KMS-11 (cell line): ENCODE measurements at regions not wholly inside any gene's neighbourhood (a gene's known extent, or its start where the extent isn't known, plus 50 kb on each side); places are given as distances from the start of the nearest gene placed in this dataset.

Experiments used
- H2AFZ ChIP-seq: fragments of 200-600 bp; sonication (generic); 2 replicates; pipeline ENCODE4 v1.6.1; 2016; ENCODE audit warnings: antibody characterized with exemption, mixed run types, low read depth
- H3K27ac ChIP-seq: fragments of 200-600 bp; sonication (generic); 2 replicates; pipeline ENCODE4 v1.6.1; 2016; ENCODE audit warnings: mild to moderate bottlenecking, mixed run types
- H3K27me3 ChIP-seq: fragments of 200-600 bp; sonication (generic); 2 replicates; pipeline ENCODE4 v1.6.1; 2017; ENCODE audit warnings: mild to moderate bottlenecking, low read depth, mixed run types, moderate library complexity; ENCODE audit not compliant: insufficient read depth
- H3K36me3 ChIP-seq: fragments of 200-600 bp; sonication (generic); 2 replicates; pipeline ENCODE4 v1.6.1; 2017; ENCODE audit warnings: mild to moderate bottlenecking, mixed run types; ENCODE audit not compliant: insufficient read depth
- H3K4me1 ChIP-seq: fragments of 200-600 bp; sonication (generic); 2 replicates; pipeline ENCODE4 v1.6.1; 2016; ENCODE audit warnings: mild to moderate bottlenecking, low read depth, mixed run types; ENCODE audit not compliant: poor library complexity, severe bottlenecking
- H3K4me2 ChIP-seq: fragments of 200-600 bp; sonication (generic); 2 replicates; pipeline ENCODE4 v1.7.0; 2016; ENCODE audit warnings: mild to moderate bottlenecking, mixed run types
- H3K4me3 ChIP-seq: fragments of 200-600 bp; sonication (generic); IDR thresholded peaks from 2 replicates; pipeline ENCODE4 v1.6.1; 2017; ENCODE audit warnings: low read depth, low read length, mixed read lengths; ENCODE audit not compliant: insufficient read depth
- H3K79me2 ChIP-seq: fragments of 200-600 bp; sonication (generic); 2 replicates; pipeline ENCODE4 v1.6.1; 2016; ENCODE audit warnings: low read depth, mixed run types; ENCODE audit not compliant: insufficient read depth
- H3K9ac ChIP-seq: fragments of 200-600 bp; sonication (generic); 2 replicates; pipeline ENCODE4 v1.6.1; 2016; ENCODE audit warnings: mild to moderate bottlenecking, mixed run types
- H4K20me1 ChIP-seq: fragments of 200-600 bp; sonication (generic); 2 replicates; pipeline ENCODE4 v1.6.1; 2016; ENCODE audit warnings: mild to moderate bottlenecking, mixed run types; ENCODE audit not compliant: insufficient read depth
- CTCF ChIP-seq: fragments of 200-600 bp; sonication (generic); conservative IDR thresholded peaks from 2 replicates; pipeline ENCODE4 v1.6.1; 2017; ENCODE audit warnings: low read depth, mild to moderate bottlenecking, antibody characterized with exemption, low read length, moderate library complexity, mixed read lengths

DNA sequence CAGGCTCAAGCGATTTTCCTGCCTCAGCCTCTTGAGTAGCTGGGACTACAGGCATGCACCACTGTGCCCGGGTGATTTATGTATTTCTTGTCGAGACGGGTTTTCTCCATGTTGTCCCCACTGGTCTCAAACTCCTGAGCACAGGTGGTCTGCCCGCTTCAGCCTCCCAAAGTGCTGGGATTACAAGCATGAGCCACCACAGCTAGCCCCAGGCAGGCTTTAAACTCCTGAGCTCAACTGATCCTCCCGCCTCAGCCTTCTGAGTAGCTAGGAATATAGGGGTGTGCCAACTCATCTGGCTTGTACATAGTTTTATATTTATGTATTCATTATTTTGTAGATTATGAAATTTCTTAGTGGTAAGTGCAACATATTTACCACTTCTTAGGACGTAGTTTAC is 198.8 kb upstream of the MCTP2 start:
- H3K27me3 ChIP-seq, result no peaks in the 10 kb centered on the region

DNA sequence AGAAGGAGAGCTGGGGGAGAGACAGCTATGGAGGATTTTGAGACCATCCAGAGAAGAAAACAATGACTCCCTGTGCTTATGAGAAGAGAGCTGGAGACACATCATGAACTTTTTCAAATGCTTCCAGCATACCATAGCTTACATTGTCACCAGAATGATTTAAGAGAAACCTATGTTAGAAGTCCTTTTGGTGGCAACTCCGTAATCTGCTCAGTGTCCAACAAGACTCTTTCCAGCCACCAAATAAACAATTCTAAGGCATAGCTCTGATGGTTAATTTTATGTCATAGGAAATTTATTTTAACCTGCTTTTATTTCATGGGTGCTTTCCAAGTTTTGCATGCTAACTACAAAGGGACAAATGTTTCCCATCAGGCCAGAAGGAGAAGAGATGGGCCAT is 200.3 kb upstream of the MCTP2 start:
- no peak for TF ChIP-seq CTCF
- H4K20me1 ChIP-seq, result no peaks in the 10 kb centered on the region
- no peaks in the 10 kb centered on the region for H3K4me1 ChIP-seq
- H3K27ac ChIP-seq, result no peak overlapping the region
- no peak overlapping the region for H3K4me3 ChIP-seq
- H3K9ac ChIP-seq, result no peak overlapping the region
- no peak overlapping the region for H3K4me2 ChIP-seq
- H3K27me3 ChIP-seq, result no peaks in the 10 kb centered on the region
- H3K36me3 ChIP-seq, result no peaks in the 10 kb centered on the region
- H2AFZ ChIP-seq, result no peak overlapping the region
- no peaks in the 10 kb centered on the region for H3K79me2 ChIP-seq

More for the DNA sequence above, 198.8 kb upstream of the MCTP2 start:
- H3K4me3 ChIP-seq, result no peak overlapping the region
- H3K9ac ChIP-seq, result no peak overlapping the region
- no peaks in the 10 kb centered on the region for H4K20me1 ChIP-seq
- no peak overlapping the region for H2AFZ ChIP-seq
- H3K27ac ChIP-seq, result no peak overlapping the region
- H3K4me2 ChIP-seq, result no peak overlapping the region
- TF ChIP-seq CTCF, result no peak
- no peaks in the 10 kb centered on the region for H3K79me2 ChIP-seq
- H3K4me1 ChIP-seq, result no peaks in the 10 kb centered on the region
- H3K36me3 ChIP-seq, result no peaks in the 10 kb centered on the region

DNA sequence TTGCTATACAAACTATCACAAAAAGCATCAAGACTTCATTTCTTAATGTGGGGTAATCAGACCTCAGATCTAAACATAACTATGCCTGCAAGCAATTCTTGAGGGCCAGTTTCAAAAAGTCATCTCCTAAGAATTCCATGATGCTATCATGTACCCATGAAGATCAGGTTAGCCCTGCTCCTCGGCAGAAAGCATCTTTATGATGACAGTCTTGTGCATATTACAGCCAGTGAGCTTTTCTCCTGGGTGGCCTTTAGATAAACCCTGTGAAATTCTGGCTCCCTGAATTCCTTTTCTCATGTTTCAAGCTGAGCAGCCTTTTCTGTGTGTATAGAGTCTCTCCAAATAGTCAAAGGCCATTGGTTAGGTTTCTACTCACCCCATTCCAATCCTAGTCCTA is 201.9 kb upstream of the MCTP2 start:
- Histone ChIP-seq H2AFZ (no peak overlapping the region), H3K4me2 (no peak overlapping the region), H3K79me2 (no peaks in the 10 kb centered on the region), H4K20me1 (no peaks in the 10 kb centered on the region), H3K36me3 (no peaks in the 10 kb centered on the region), H3K9ac (no peak overlapping the region), H3K4me1 (no peaks in the 10 kb centered on the region), H3K4me3 (no peak overlapping the region), H3K27me3 (no peaks in the 10 kb centered on the region), H3K27ac (no peak overlapping the region)
- TF ChIP-seq CTCF, result no peak

- Histone ChIP-seq H3K27me3 (no peaks in the 10 kb centered on the region), H3K79me2 (no peaks in the 10 kb centered on the region), H3K4me2 (no peak overlapping the region), H3K4me1 (no peaks in the 10 kb centered on the region), H3K27ac (no peak overlapping the region), H3K9ac (no peak overlapping the region), H3K36me3 (no peaks in the 10 kb centered on the region), H4K20me1 (no peaks in the 10 kb centered on the region), H2AFZ (no peak overlapping the region), H3K4me3 (no peak overlapping the region)
- no peak for TF ChIP-seq CTCF
These were observed 202.6 kb upstream of the MCTP2 start for GRCh38 chr15:94028809-94029208.

- no peak overlapping the region for H3K4me2 ChIP-seq
- H3K27me3 ChIP-seq, result no peaks in the 10 kb centered on the region
- no peaks in the 10 kb centered on the region for H3K79me2 ChIP-seq
- no peaks in the 10 kb centered on the region for H4K20me1 ChIP-seq
- H3K27ac ChIP-seq, result no peak overlapping the region
- no peak overlapping the region for H3K9ac ChIP-seq
- no peaks in the 10 kb centered on the region for H3K4me1 ChIP-seq
- no peak overlapping the region for H3K4me3 ChIP-seq
- H3K36me3 ChIP-seq, result no peaks in the 10 kb centered on the region
- no peak for TF ChIP-seq CTCF
- no peak overlapping the region for H2AFZ ChIP-seq
These were observed 203.2 kb upstream of the MCTP2 start for GRCh38 chr15:94028121-94028520.
